ENCODE measurements at regions not wholly inside any gene's neighbourhood (a gene's known extent, or its start where the extent isn't known, plus 50 kb on each side); places are given as distances from the start of the nearest gene placed in this dataset.

- TF ChIP-seq ZNF462 (CRISPR knock-in tag; IDR thresholded peaks at IDR 0.05): no peak
- TF ChIP-seq ZNF331 (CRISPR knock-in tag; IDR thresholded peaks at IDR 0.05; ENCODE audit: low read depth): no peak
- no peak for TF ChIP-seq EZH2 (IDR thresholded peaks at IDR 0.05; ENCODE audit: low read depth, unreplicated experiment)
- no peak for TF ChIP-seq JUNB (IDR thresholded peaks at IDR 0.05; ENCODE audit: unreplicated experiment)
- TF ChIP-seq CREB1 (CRISPR knock-in tag; IDR thresholded peaks at IDR 0.05; ENCODE audit: low read depth): no peak
- TF ChIP-seq REST (IDR thresholded peaks at IDR 0.05; ENCODE audit: unreplicated experiment): no peak
These were observed 525.1 kb downstream of the TCERG1L start (continued) for GRCh38 chr10:130786365-130786966.

Data from GM23338 (cell line).